K562 (cell line): ENCODE measurements at regions not wholly inside any gene's neighbourhood (a gene's known extent, or its start where the extent isn't known, plus 50 kb on each side); places are given as distances from the start of the nearest gene placed in this dataset.

Experiments used
- ATAC-seq: fragments of 200-7000 bp; cut with Tn5 transposase; 3 replicates; pipeline ENCODE4 v1.9.1; 2020; ENCODE audit warnings: moderate library complexity
- BruUV-seq: library from RNA; stranded (reverse); fragments of 400-500 nt; replicated peaks from 2 replicates; lab custom pipeline; 2021; lab: Mats Ljungman, UMichigan
- CTCF ChIA-PET: fragments of 300-600 bp; formaldehyde crosslinking; extraction: SDS; loops from one replicate; lab custom pipeline; 2021; ENCODE audit warnings: low intra/inter-chr PET ratio; lab: Yijun Ruan, JAX
- POLR2A ChIA-PET: fragments of 300-600, 350-650 bp; sonication (Branson Sonifier 250); formaldehyde crosslinking; extraction: SDS; loops from one replicate; lab custom pipeline; 2021; ENCODE audit warnings: antibody characterized with exemption, inconsistent platforms; lab: Yijun Ruan, JAX
- DNase-seq, 4 experiments: peaks; one replicate each; pipeline versions ENCODE4 v3.0.0 to v3.0.0-alpha.2; 2011 to 2018; ENCODE audit warnings: low spot score in 3 of 4, mixed read lengths in 3 of 4; ENCODE audit errors: extremely low read depth in 1 of 4
- FAIRE-seq: peaks from 2 replicates; lab custom pipeline; 2011; peaks lifted over from hg19 to GRCh38; lab: Jason Lieb, UNC
- H2AFZ ChIP-seq: 2 replicates; pipeline ENCODE4 v1.6.0; 2011; ENCODE audit warnings: low read depth, low read length, control low read depth, inconsistent platforms
- H3K27ac ChIP-seq: fragments of 200-600 bp; 3 replicates; pipeline ENCODE4 v1.8.0; 2011; ENCODE audit warnings: low read depth, mild to moderate bottlenecking, control low read depth, inconsistent platforms, low read length, moderate library complexity, mixed read lengths; ENCODE audit errors: extremely low read depth
- H3K27me3 ChIP-seq, 2 experiments: fragments of 300-600 bp in 1 of 2; 2 replicates in 1 of 2; 3 replicates in 1 of 2; pipeline versions ENCODE4 v1.6.0 to v1.8.0; 2011; ENCODE audit warnings: inconsistent platforms in 2 of 2, low read length in 2 of 2, mild to moderate bottlenecking in 1 of 2, mixed read lengths in 1 of 2, moderate library complexity in 1 of 2; ENCODE audit not compliant: control insufficient read depth in 2 of 2, insufficient read depth in 2 of 2
- H3K36me3 ChIP-seq: fragments of 300-600 bp; 3 replicates; pipeline ENCODE4 v1.8.0; 2011; ENCODE audit warnings: mild to moderate bottlenecking, low read length, inconsistent platforms; ENCODE audit not compliant: control insufficient read depth, insufficient read depth
- H3K4me1 ChIP-seq, 2 experiments: fragments of 200-600 bp in 1 of 2; replicated peaks in 1 of 2; 2 replicates in 1 of 2; 3 replicates in 1 of 2; pipeline versions ENCODE4 v1.5.1 to v1.8.0; 2011; ENCODE audit warnings: inconsistent platforms in 2 of 2, low read length in 2 of 2, mild to moderate bottlenecking in 1 of 2, mixed read lengths in 1 of 2, moderate library complexity in 1 of 2; ENCODE audit not compliant: control insufficient read depth in 2 of 2, insufficient read depth in 2 of 2
- H3K4me2 ChIP-seq: 2 replicates; pipeline ENCODE4 v1.6.1; 2011; ENCODE audit warnings: low read length, control low read depth, inconsistent platforms, mixed read lengths; ENCODE audit not compliant: insufficient read depth
- H3K4me3 ChIP-seq: fragments of 200-600 bp; sonication (generic), shearing (Covaris generic); 2 replicates; pipeline ENCODE4 v1.5.1; 2016; ENCODE audit warnings: control low read depth, inconsistent platforms
- H3K79me2 ChIP-seq: fragments of 200-600 bp; 3 replicates; pipeline ENCODE4 v1.8.0; 2011; ENCODE audit warnings: low read length, inconsistent platforms; ENCODE audit not compliant: control insufficient read depth, insufficient read depth
- H3K9ac ChIP-seq, 2 experiments: 2 replicates each; pipeline versions ENCODE4 v1.6.0 to v1.6.1; 2011; ENCODE audit warnings: low read depth in 2 of 2, low read length in 2 of 2, control low read depth in 1 of 2, inconsistent platforms in 1 of 2, mild to moderate bottlenecking in 1 of 2, mixed read lengths in 1 of 2; ENCODE audit not compliant: insufficient read depth in 1 of 2
- H3K9me1 ChIP-seq: one replicate; pipeline ENCODE4 v1.6.0; 2011; ENCODE audit warnings: inconsistent platforms, mild to moderate bottlenecking, low read length, moderate library complexity; ENCODE audit not compliant: control insufficient read depth, insufficient read depth
- H3K9me3 ChIP-seq: replicated peaks from 2 replicates; pipeline ENCODE4 v1.5.1; 2011; ENCODE audit warnings: low read depth, low read length, inconsistent platforms; ENCODE audit not compliant: control insufficient read depth, insufficient read depth
- H4K20me1 ChIP-seq: replicated peaks from 2 replicates; pipeline ENCODE4 v1.6.1; 2011; ENCODE audit warnings: low read length, inconsistent platforms, mixed read lengths; ENCODE audit not compliant: control insufficient read depth, insufficient read depth
- DACH1 ChIP-seq: fragments of 450-650 bp; IDR thresholded peaks from 2 replicates; pipeline ENCODE4 v1.6.1; 2018; ENCODE audit not compliant: partially characterized antibody
- PTBP1 ChIP-seq: fragments of 200-400 bp; formaldehyde crosslinking; IDR thresholded peaks from 2 replicates; pipeline ENCODE4 v1.6.1; 2017; ENCODE audit warnings: low read depth, low read length
- WGBS: fragments of 100-300 bp; shearing (Covaris generic); methylation state at CpG from one replicate; pipeline ENCODE4 v1.1.6; 2016; ENCODE audit warnings: low coverage, mixed read lengths; ENCODE audit not compliant: insufficient coverage; ENCODE audit errors: missing lambda C conversion rate; 5-methylcytosine and 5-hydroxymethylcytosine counted together
- in situ Hi-C: fragments of 300-500 bp; cut with MboI; formaldehyde crosslinking; loops from 4 replicates; pipeline ENCODE4 v1.15.0; 2018; ENCODE audit warnings: inconsistent platforms, mixed read lengths
- intact Hi-C: fragments of 100-400 bp; cut with micrococcal nuclease; formaldehyde crosslinking; loops from 2 replicates; pipeline ENCODE4 v1.14.2; 2022
- TF ChIP-seq, protein P1 (sequence below), 2 experiments: IDR thresholded peaks in 1 of 2; conservative IDR thresholded peaks in 1 of 2; 2 replicates each; pipeline ENCODE4 v1.6.1; 2016; ENCODE audit warnings: low read depth in 2 of 2, mild to moderate bottlenecking in 1 of 2, missing compliant biosample characterization in 1 of 2, missing genetic modification characterization in 1 of 2, moderate library complexity in 1 of 2

DNA sequence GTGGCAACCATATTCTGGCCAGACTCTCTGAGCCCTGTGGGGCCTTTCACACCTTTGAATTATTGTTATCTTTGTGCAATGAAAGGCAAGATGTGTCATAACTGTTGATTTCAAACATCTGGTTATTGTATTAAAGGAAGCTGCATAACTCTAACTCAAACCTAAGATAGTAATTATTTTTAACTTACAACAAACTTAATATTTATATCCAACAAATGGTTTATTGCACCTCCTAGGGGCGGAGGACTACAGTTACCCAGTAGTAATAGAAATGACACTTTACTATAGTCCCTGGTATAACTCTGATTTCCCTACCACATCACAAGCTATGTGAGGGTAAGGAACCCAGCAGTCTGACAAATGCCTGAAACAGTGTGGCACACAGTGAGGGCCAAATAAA lies 363.9 kb upstream of the SUCLG2 start:
- ATAC-seq (no peak), DNase-seq (no peak), FAIRE-seq (no peak)
- intact Hi-C loops (no loop called here), in situ Hi-C loops (no loop called here)
- Histone ChIP-seq H3K4me3 (no peak overlapping the region), H4K20me1 (no peaks in the 10 kb centered on the region), H3K9me3 (no peaks in the 10 kb centered on the region), H3K27me3 (no peaks in the 10 kb centered on the region), H3K79me2 (no peaks in the 10 kb centered on the region), H3K36me3 (no peaks in the 10 kb centered on the region), H3K27ac (no peak overlapping the region), H3K4me2 (no peak overlapping the region), H3K9me1 (no peaks in the 10 kb centered on the region), H3K4me1 (no peaks in the 10 kb centered on the region), H3K9ac (no peak overlapping the region), H2AFZ (no peak overlapping the region)
- 0% methylated on average over 1 of the region's 1 CpG for WGBS
- no TSS peak for BruUV-seq
- CTCF ChIA-PET, result no interaction called here
- POLR2A ChIA-PET, result no interaction called here
- TF ChIP-seq, protein P1, sequence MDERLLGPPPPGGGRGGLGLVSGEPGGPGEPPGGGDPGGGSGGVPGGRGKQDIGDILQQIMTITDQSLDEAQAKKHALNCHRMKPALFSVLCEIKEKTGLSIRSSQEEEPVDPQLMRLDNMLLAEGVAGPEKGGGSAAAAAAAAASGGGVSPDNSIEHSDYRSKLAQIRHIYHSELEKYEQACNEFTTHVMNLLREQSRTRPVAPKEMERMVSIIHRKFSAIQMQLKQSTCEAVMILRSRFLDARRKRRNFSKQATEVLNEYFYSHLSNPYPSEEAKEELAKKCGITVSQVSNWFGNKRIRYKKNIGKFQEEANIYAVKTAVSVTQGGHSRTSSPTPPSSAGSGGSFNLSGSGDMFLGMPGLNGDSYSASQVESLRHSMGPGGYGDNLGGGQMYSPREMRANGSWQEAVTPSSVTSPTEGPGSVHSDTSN (CRISPR knock-in tag; IDR thresholded peaks at IDR 0.05; ENCODE audit: low read depth), result no peak
- TF ChIP-seq, protein P1 (tag; conservative IDR thresholded peaks at IDR 0.05; ENCODE audit: low read depth), result no peak
- no peak for TF ChIP-seq DACH1
- TF ChIP-seq PTBP1, result no peak
